ENCODE measurements at regions not wholly inside any gene's neighbourhood (a gene's known extent, or its start where the extent isn't known, plus 50 kb on each side); places are given as distances from the start of the nearest gene placed in this dataset.
"Not testable (repeated sequence)": the region's sequence is repeated elsewhere in the genome, so short reads cannot be mapped to it uniquely, and the experiment has no call there.

- DNase-seq = no peak
Measured at GRCh38 chr1:217088521-217089284, 365.5 kb upstream of the ESRRG start.

- no peak for DNase-seq
Measured at GRCh38 chr1:217088011-217088410, 364.8 kb upstream of the ESRRG start.

GRCh38 chr1:217079584-217079983 is 356.4 kb upstream of the ESRRG start:
- no peak for DNase-seq

- no peak for DNase-seq
Measured at GRCh38 chr1:217078959-217079358, 355.7 kb upstream of the ESRRG start.

- DNase-seq = no peak
Measured at GRCh38 chr1:217078078-217078690, 355.0 kb upstream of the ESRRG start.

- no peak for DNase-seq
Measured at GRCh38 chr1:217077426-217077825, 354.2 kb upstream of the ESRRG start.

- no peak for DNase-seq
Measured at GRCh38 chr1:217076902-217077301, 353.7 kb upstream of the ESRRG start.

GRCh38 chr1:217072926-217073325 is 349.7 kb upstream of the ESRRG start:
- no peak for DNase-seq

- DNase-seq = no peak
Measured at GRCh38 chr1:217067642-217068041, 344.4 kb upstream of the ESRRG start.

GRCh38 chr1:217066794-217067193 is 343.6 kb upstream of the ESRRG start:
- DNase-seq = no peak

- DNase-seq = no peak
Measured at GRCh38 chr1:217063172-217063908, 340.1 kb upstream of the ESRRG start.

GRCh38 chr1:217062586-217062985 is 339.4 kb upstream of the ESRRG start:
- DNase-seq = no peak

- no peak for DNase-seq
Measured at GRCh38 chr1:217059401-217059800, 336.2 kb upstream of the ESRRG start.

- DNase-seq = no peak
Measured at GRCh38 chr1:217053676-217054075, 330.4 kb upstream of the ESRRG start.

GRCh38 chr1:217052626-217053025 is 329.4 kb upstream of the ESRRG start:
- DNase-seq = no peak

- no peak for DNase-seq
Measured at GRCh38 chr1:217052196-217052595, 329.0 kb upstream of the ESRRG start.

- DNase-seq = no peak
Measured at GRCh38 chr1:217049721-217050120, 326.5 kb upstream of the ESRRG start.

- no peak for DNase-seq
Measured at GRCh38 chr1:217049081-217049480, 325.9 kb upstream of the ESRRG start.

GRCh38 chr1:217048104-217048707 is 325.0 kb upstream of the ESRRG start:
- DNase-seq = no peak

- DNase-seq = no peak
Measured at GRCh38 chr1:217040711-217041455, 317.7 kb upstream of the ESRRG start.

GRCh38 chr1:217039926-217040325 is 316.7 kb upstream of the ESRRG start:
- no peak for DNase-seq

- not testable (repeated sequence) for DNase-seq
Measured at GRCh38 chr1:217039139-217039538, 315.9 kb upstream of the ESRRG start.

GRCh38 chr1:217036757-217037156 is 313.5 kb upstream of the ESRRG start:
- DNase-seq = no peak
